Endothelial cell of umbilical vein (primary cell): ENCODE measurements at regions not wholly inside any gene's neighbourhood (a gene's known extent, or its start where the extent isn't known, plus 50 kb on each side); places are given as distances from the start of the nearest gene placed in this dataset.

Source experiments
- BruUV-seq: library from RNA; stranded (reverse); fragments of 400-500 nt; replicated peaks from 2 replicates; lab custom pipeline; 2021; lab: Mats Ljungman, UMichigan
- CTCF ChIA-PET: fragments of 300-600, 350-600 bp; sonication (Branson Sonifier 250); formaldehyde crosslinking; loops from one replicate; lab custom pipeline; 2021; ENCODE audit warnings: antibody characterized with exemption, inconsistent platforms; lab: Charles Lee
- POLR2A ChIA-PET: fragments of 300-600, 350-600 bp; sonication (Branson Sonifier 250); formaldehyde crosslinking; loops from one replicate; lab custom pipeline; 2021; ENCODE audit warnings: antibody characterized with exemption, inconsistent platforms; lab: Charles Lee
- DNase-seq: peaks from one replicate; pipeline ENCODE4 v3.0.0-alpha.2; 2011; ENCODE audit warnings: low read depth, low spot score
- FAIRE-seq: peaks from 2 replicates; lab custom pipeline; 2011; peaks lifted over from hg19 to GRCh38; lab: Jason Lieb, UNC
- H2AFZ ChIP-seq: 2 replicates; pipeline ENCODE4 v1.6.0; 2012; ENCODE audit warnings: low read depth, low read length, control low read depth, inconsistent platforms
- H3K27ac ChIP-seq: 2 replicates; pipeline ENCODE4 v1.5.1; 2011; ENCODE audit warnings: low read depth, mild to moderate bottlenecking, control low read depth, low read length, moderate library complexity; ENCODE audit not compliant: insufficient read depth
- H3K27me3 ChIP-seq, 2 experiments: 2 replicates each; pipeline versions ENCODE4 v1.6.0 to v1.6.1; 2011; ENCODE audit warnings: low read length in 2 of 2, mixed read lengths in 1 of 2; ENCODE audit not compliant: control insufficient read depth in 2 of 2, insufficient read depth in 2 of 2
- H3K36me3 ChIP-seq, 2 experiments: 2 replicates in 1 of 2; 3 replicates in 1 of 2; pipeline ENCODE4 v1.5.1; 2011; ENCODE audit warnings: low read length in 2 of 2, mild to moderate bottlenecking in 1 of 2, moderate library complexity in 1 of 2; ENCODE audit not compliant: control insufficient read depth in 2 of 2, insufficient read depth in 2 of 2; ENCODE audit errors: extremely low read depth in 1 of 2
- H3K4me1 ChIP-seq: 3 replicates; pipeline ENCODE4 v1.5.1; 2011; ENCODE audit warnings: mild to moderate bottlenecking, low read length; ENCODE audit not compliant: control insufficient read depth, insufficient read depth; ENCODE audit errors: extremely low read depth
- H3K4me2 ChIP-seq: 2 replicates; pipeline ENCODE4 v1.6.1; 2011; ENCODE audit warnings: low read length, control low read depth, mixed read lengths; ENCODE audit not compliant: insufficient read depth
- H3K4me3 ChIP-seq, 3 experiments: fragments of 200-600 bp in 1 of 3; sonication (generic), shearing (Covaris generic) in 1 of 3; replicated peaks in 1 of 3; 2 replicates each; pipeline ENCODE4 v1.5.1; 2011 to 2016; ENCODE audit warnings: control low read depth in 3 of 3, low read length in 3 of 3, mild to moderate bottlenecking in 2 of 3, inconsistent platforms in 1 of 3, low read depth in 1 of 3, moderate library complexity in 1 of 3; ENCODE audit not compliant: insufficient read depth in 1 of 3
- H3K79me2 ChIP-seq: 2 replicates; pipeline ENCODE4 v1.6.0; 2012; ENCODE audit warnings: low read length, inconsistent platforms; ENCODE audit not compliant: control insufficient read depth, insufficient read depth
- H3K9ac ChIP-seq: replicated peaks from 2 replicates; pipeline ENCODE3; 2011; ENCODE audit warnings: low read length, control low read depth; ENCODE audit not compliant: insufficient read depth; ENCODE audit errors: extremely low read depth
- H3K9me1 ChIP-seq: replicated peaks from 3 replicates; pipeline ENCODE4 v1.6.0; 2011; ENCODE audit warnings: mild to moderate bottlenecking, low read length; ENCODE audit not compliant: control insufficient read depth, insufficient read depth; ENCODE audit errors: extremely low read depth
- H3K9me3 ChIP-seq: replicated peaks from 2 replicates; pipeline ENCODE4 v1.5.1; 2012; ENCODE audit warnings: low read length, inconsistent platforms; ENCODE audit not compliant: control insufficient read depth, insufficient read depth
- H4K20me1 ChIP-seq: replicated peaks from 2 replicates; pipeline ENCODE3; 2011; ENCODE audit warnings: mild to moderate bottlenecking, low read length; ENCODE audit not compliant: control insufficient read depth, insufficient read depth; ENCODE audit errors: extremely low read depth
- CTCF ChIP-seq, 2 donors: IDR thresholded peaks; 1 replicate in 1 of 2; 2 replicates in 1 of 2; pipeline ENCODE4 v1.5.1; 2011; ENCODE audit warnings: low read length in 2 of 2, mild to moderate bottlenecking in 2 of 2, moderate library complexity in 2 of 2, control low read depth in 1 of 2, inconsistent platforms in 1 of 2, low read depth in 1 of 2; ENCODE audit not compliant: insufficient read depth in 1 of 2; ENCODE audit errors: extremely low read depth in 1 of 2
- EZH2 ChIP-seq: IDR thresholded peaks from 2 replicates; pipeline ENCODE4 v1.6.1; 2012; ENCODE audit warnings: borderline replicate concordance, low read depth, mild to moderate bottlenecking, moderate library complexity, low read length, inconsistent platforms; ENCODE audit not compliant: severe bottlenecking
- FOS ChIP-seq: IDR thresholded peaks from 2 replicates; pipeline ENCODE4 v1.6.1; 2011; ENCODE audit warnings: mild to moderate bottlenecking, low read length, moderate library complexity, borderline replicate concordance; ENCODE audit not compliant: insufficient read depth
- GATA2 ChIP-seq: IDR thresholded peaks from 2 replicates; pipeline ENCODE4 v1.7.0; 2011; ENCODE audit warnings: low read depth, mild to moderate bottlenecking, moderate library complexity, mixed read lengths, low read length; ENCODE audit not compliant: insufficient read length, insufficient read depth
- JUN ChIP-seq: IDR thresholded peaks from 2 replicates; pipeline ENCODE4 v1.6.1; 2011; ENCODE audit warnings: borderline replicate concordance, low read depth; ENCODE audit not compliant: insufficient read length, insufficient read depth
- MYC ChIP-seq: IDR thresholded peaks from one replicate; pipeline ENCODE4 v1.6.1; 2011; ENCODE audit warnings: mild to moderate bottlenecking, low read depth, low read length
- POLR2A ChIP-seq: IDR thresholded peaks from 2 replicates; pipeline ENCODE4 v1.6.1; 2012; ENCODE audit warnings: low read depth, mild to moderate bottlenecking, control low read depth, low read length
- POLR2AphosphoS5 ChIP-seq: IDR thresholded peaks from 2 replicates; pipeline ENCODE4 v1.6.1; 2012; ENCODE audit warnings: low read depth, mild to moderate bottlenecking, control low read depth, low read length, moderate library complexity; ENCODE audit not compliant: insufficient read depth
- dilution Hi-C: fragments of 300-500 bp; cut with MboI; formaldehyde crosslinking; loops from one replicate; pipeline ENCODE4 v1.15.0; 2019; ENCODE audit warnings: low sequenced_read_pairs; ENCODE audit not compliant: extremely low pct_ligation_motif_present
- intact Hi-C: fragments of 100-400 bp; cut with micrococcal nuclease; formaldehyde crosslinking; loops from one replicate; pipeline ENCODE4 v1.10.0; 2022
- TF ChIP-seq, protein P1 (sequence below): IDR thresholded peaks from 2 replicates; pipeline ENCODE4 v1.6.1; 2011; ENCODE audit not compliant: insufficient read depth, insufficient read length

DNA sequence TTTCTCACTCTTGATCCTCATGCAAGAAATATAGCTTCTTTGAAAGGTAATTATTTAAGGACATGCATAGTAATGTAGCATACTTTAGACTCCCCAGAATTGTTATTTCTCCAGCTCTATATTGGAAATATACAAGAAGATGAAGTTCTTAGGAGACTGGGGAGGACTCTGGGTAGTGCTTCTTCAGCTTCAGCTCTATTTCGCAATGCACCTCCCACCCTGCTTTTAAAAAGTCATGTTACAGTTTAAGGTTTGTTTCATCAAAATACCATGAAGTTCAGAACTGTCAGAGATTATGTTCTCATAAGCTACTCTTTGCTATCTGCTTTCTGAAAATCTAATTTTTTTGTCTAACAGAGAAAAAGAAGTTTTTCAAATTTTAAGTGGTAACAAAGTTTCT, 586.2 kb upstream of the ADGRL4 start:
- Histone ChIP-seq H3K9me1 (no peaks in the 10 kb centered on the region), H3K4me1 (no peaks in the 10 kb centered on the region), H3K4me3 (no peak overlapping the region), H3K4me2 (no peak overlapping the region), H3K9me3 (no peaks in the 10 kb centered on the region), H3K27ac (no peak overlapping the region), H3K9ac (no peak overlapping the region), H3K36me3 (no peaks in the 10 kb centered on the region), H4K20me1 (no peaks in the 10 kb centered on the region), H3K79me2 (no peaks in the 10 kb centered on the region), H3K27me3 (no peaks in the 10 kb centered on the region), H2AFZ (no peak overlapping the region)
- dilution Hi-C loops (no loop called here), intact Hi-C loops (no loop called here)
- ChIA-PET POLR2A (no interaction called here), CTCF (interaction anchor here (0.7 kb wide), 1 partner anchor 52 kb away, joined by 3 read pairs; no protein-coding TSS in a partner anchor)
- FAIRE-seq (no peak), DNase-seq (no peak)
- no TSS peak for BruUV-seq
- TF ChIP-seq MYC (no peak), POLR2A (no peak), EZH2 (no peak)

DNA sequence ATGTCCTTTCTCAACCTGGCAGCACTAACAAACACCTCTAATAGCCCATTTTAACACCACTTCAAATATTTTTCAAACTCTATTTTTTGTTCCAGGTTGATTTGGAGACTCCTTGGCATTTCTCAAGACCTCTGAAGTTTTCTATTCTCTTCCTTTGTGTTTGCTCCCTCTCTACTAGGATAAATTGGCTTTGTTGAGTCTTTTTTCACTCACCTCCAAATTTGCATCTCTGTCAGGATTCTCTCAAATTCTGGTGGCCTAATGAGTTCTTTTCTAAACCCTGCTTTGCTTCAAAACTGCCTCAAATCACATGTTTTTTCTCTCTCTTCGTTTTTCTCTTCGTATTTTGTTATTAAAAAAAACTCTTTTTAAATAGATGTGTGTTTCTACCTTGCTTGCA, 582.2 kb upstream of the ADGRL4 start:
- intact Hi-C loops = no loop called here
- TF ChIP-seq JUN = no peak
- TF ChIP-seq POLR2AphosphoS5 = no peak
- TF ChIP-seq FOS = no peak
- TF ChIP-seq, protein P1, sequence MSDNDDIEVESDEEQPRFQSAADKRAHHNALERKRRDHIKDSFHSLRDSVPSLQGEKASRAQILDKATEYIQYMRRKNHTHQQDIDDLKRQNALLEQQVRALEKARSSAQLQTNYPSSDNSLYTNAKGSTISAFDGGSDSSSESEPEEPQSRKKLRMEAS = no peak
- no peak for TF ChIP-seq GATA2
- no peak for TF ChIP-seq MYC
- no peak for TF ChIP-seq POLR2A
- TF ChIP-seq EZH2 = no peak
- TF ChIP-seq CTCF (IDR thresholded peaks at IDR 0.05; ENCODE audit: extremely low read depth in 1 of 2, insufficient read depth in 1 of 2, low read depth in 1 of 2, low read length in 2 of 2) = no peak
- Histone ChIP-seq H2AFZ (no peak overlapping the region), H3K27me3 (no peaks in the 10 kb centered on the region), H3K27ac (no peak overlapping the region), H3K9me1 (no peaks in the 10 kb centered on the region), H3K9me3 (no peaks in the 10 kb centered on the region), H3K79me2 (no peaks in the 10 kb centered on the region), H3K4me1 (no peaks in the 10 kb centered on the region), H4K20me1 (no peaks in the 10 kb centered on the region), H3K4me2 (no peak overlapping the region), H3K36me3 (no peaks in the 10 kb centered on the region), H3K4me3 (no peak overlapping the region), H3K9ac (no peak overlapping the region)
- FAIRE-seq (no peak), DNase-seq (no peak)
- CTCF ChIA-PET = no interaction called here
- no TSS peak for BruUV-seq
- POLR2A ChIA-PET = no interaction called here
- dilution Hi-C loops = no loop called here
